ENCODE measurements at regions not wholly inside any gene's neighbourhood (a gene's known extent, or its start where the extent isn't known, plus 50 kb on each side); places are given as distances from the start of the nearest gene placed in this dataset.
A peak's percentile ranks its signal among the peaks of the same experiment; 100 is the strongest.

- DNase-seq: no peak
Observed at GRCh38 chr10:10363217-10363616, 654.5 kb upstream of the CELF2 start.

GRCh38 chr10:10364902-10365301 is 652.8 kb upstream of the CELF2 start:
- no peak for DNase-seq

- no peak for DNase-seq
Observed at GRCh38 chr10:10365676-10366075, 652.0 kb upstream of the CELF2 start.

- DNase-seq: no peak
Observed at GRCh38 chr10:10366836-10367235, 650.8 kb upstream of the CELF2 start.

- no peak for DNase-seq
Observed at GRCh38 chr10:10367264-10367663, 650.4 kb upstream of the CELF2 start.

GRCh38 chr10:10368951-10369576 is 648.6 kb upstream of the CELF2 start:
- no peak for DNase-seq

- DNase-seq: no peak
Observed at GRCh38 chr10:10385831-10386230, 631.8 kb upstream of the CELF2 start.

- no peak for DNase-seq
Observed at GRCh38 chr10:10389182-10389581, 628.5 kb upstream of the CELF2 start.

GRCh38 chr10:10392511-10392910 is 625.2 kb upstream of the CELF2 start:
- no peak for DNase-seq

GRCh38 chr10:10394933-10395658 is 622.6 kb upstream of the CELF2 start:
- DNase-seq: no peak

- DNase-seq: no peak
Observed at GRCh38 chr10:10396601-10397000, 621.1 kb upstream of the CELF2 start.

- no peak for DNase-seq
Observed at GRCh38 chr10:10397906-10398305, 619.8 kb upstream of the CELF2 start.

GRCh38 chr10:10403762-10404161 is 613.9 kb upstream of the CELF2 start:
- DNase-seq: no peak

- no peak for DNase-seq
Observed at GRCh38 chr10:10417671-10418070, 600.0 kb upstream of the CELF2 start.

- DNase-seq: peak; percentile 2
Observed at GRCh38 chr10:10418387-10418786, 599.3 kb upstream of the CELF2 start.

- DNase-seq: no peak
Observed at GRCh38 chr10:10421071-10421470, 596.6 kb upstream of the CELF2 start.

- no peak for DNase-seq
Observed at GRCh38 chr10:10431422-10432066, 586.1 kb upstream of the CELF2 start.

- no peak for DNase-seq
Observed at GRCh38 chr10:10432296-10433035, 585.2 kb upstream of the CELF2 start.

- no peak for DNase-seq
Observed at GRCh38 chr10:10434312-10434711, 583.4 kb upstream of the CELF2 start.

- no peak for DNase-seq
Observed at GRCh38 chr10:10437886-10438285, 579.8 kb upstream of the CELF2 start.

GRCh38 chr10:10438335-10439100 is 579.2 kb upstream of the CELF2 start:
- no peak for DNase-seq

GRCh38 chr10:10456856-10457255 is 560.8 kb upstream of the CELF2 start:
- DNase-seq: no peak

GRCh38 chr10:10460451-10460850 is 557.2 kb upstream of the CELF2 start:
- DNase-seq: no peak

Measured in CD4-positive, alpha-beta T cell treated with Interleukin-17A for 1 hour (primary cell).